VCaP (cell line): ENCODE measurements at regions not wholly inside any gene's neighbourhood (a gene's known extent, or its start where the extent isn't known, plus 50 kb on each side); places are given as distances from the start of the nearest gene placed in this dataset.
"Not testable (repeated sequence)": the region's sequence is repeated elsewhere in the genome, so short reads cannot be mapped to it uniquely, and the experiment has no call there.

Experiments
- H3K27ac ChIP-seq: fragments of 450-650 bp; 2 replicates; pipeline ENCODE4 v1.5.1; 2017
- CTCF ChIP-seq: fragments of 450-650 bp; conservative IDR thresholded peaks from 2 replicates; pipeline ENCODE4 v1.5.1; 2017; ENCODE audit warnings: mild to moderate bottlenecking, moderate library complexity

DNA sequence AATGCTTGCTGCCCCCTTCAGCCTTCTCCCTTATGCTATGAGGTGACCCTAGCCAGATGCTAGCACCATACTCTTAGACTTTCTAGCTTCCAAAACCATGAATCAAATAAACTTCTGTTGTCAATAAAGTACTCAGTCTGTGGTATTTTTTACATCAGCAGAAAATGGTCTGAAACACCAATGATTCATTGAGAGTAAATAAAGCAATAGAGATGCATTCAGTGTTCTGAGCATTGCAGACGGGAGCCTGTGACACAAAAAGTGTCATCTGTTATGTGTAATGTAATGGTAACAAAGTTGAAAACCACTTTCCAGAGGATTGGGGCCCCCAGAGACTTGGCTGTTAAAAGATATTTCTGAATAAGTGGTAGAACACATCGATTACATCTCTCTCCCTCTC, 758.0 kb upstream of the NRXN1 start:
- TF ChIP-seq CTCF, result no peak
- H3K27ac ChIP-seq, result no peak overlapping the region

- no peak for TF ChIP-seq CTCF
- no peak overlapping the region for H3K27ac ChIP-seq
Observed at GRCh38 chr2:51782921-51783765, 751.2 kb upstream of the NRXN1 start.

- H3K27ac ChIP-seq, result no peak overlapping the region
Observed at GRCh38 chr2:51781691-51782090, 749.8 kb upstream of the NRXN1 start.

DNA sequence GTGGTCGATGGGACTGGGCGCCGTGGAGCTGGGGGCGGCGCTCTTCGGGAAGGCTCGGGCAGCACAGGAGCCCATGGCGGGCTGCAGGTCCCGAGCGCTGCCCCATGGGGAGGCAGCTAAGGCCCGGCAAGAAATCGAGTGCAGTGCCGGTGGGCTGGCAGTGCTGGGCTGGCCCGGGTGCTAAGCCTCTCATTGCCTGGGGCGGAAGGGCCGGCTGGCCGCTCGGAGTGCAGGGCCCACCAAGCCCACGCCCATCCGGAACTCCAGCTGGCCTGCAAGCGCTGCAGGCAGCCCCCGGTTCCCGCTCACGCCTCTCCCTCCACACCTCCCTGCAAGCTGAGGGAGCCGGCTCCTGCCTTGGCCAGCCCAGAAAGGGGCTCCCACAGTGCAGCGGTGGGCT, 748.4 kb upstream of the NRXN1 start:
- no peak overlapping the region for H3K27ac ChIP-seq
- TF ChIP-seq CTCF, result no peak

More at GRCh38 chr2:51781691-51782090, 749.8 kb upstream of the NRXN1 start:
- no peak for TF ChIP-seq CTCF

DNA sequence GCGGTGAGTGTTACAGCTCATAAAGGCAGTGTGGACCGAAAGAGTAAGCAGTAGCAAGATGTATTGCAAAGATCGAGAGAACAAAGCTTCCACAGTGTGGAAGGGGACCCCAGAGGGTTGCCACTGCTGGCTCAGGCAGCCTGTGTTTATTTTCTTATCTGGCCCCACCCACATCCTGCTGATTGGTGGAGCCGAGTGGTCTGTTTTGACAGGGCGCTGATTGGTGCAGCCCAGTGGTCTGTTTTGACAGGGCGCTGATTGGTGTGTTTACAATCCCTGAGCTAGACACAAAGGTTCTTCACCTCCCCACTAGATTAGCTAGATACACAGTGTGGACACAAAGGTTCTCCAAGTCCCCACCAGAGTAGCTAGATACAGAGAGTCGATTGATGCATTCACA, 747.8 kb upstream of the NRXN1 start:
- H3K27ac ChIP-seq, result not testable (repeated sequence)

- H3K27ac ChIP-seq, result no peak overlapping the region
- TF ChIP-seq CTCF, result no peak
Observed at GRCh38 chr2:51778806-51779205, 746.9 kb upstream of the NRXN1 start.

GRCh38 chr2:51774606-51775005, 742.7 kb upstream of the NRXN1 start:
- not testable (repeated sequence) for H3K27ac ChIP-seq

- no peak overlapping the region for H3K27ac ChIP-seq
- TF ChIP-seq CTCF, result no peak
Observed at GRCh38 chr2:51760441-51760840, 728.5 kb upstream of the NRXN1 start.
